Activated CD4-positive, CD25-positive, alpha-beta regulatory T cell treated with anti-CD3 and anti-CD28 coated beads, Interleukin-2, amount 50 U/mL, for 72 hours (primary cell): ENCODE measurements at regions not wholly inside any gene's neighbourhood (a gene's known extent, or its start where the extent isn't known, plus 50 kb on each side); places are given as distances from the start of the nearest gene placed in this dataset.

Experiments used
- DNase-seq: peaks from one replicate; pipeline ENCODE4 v3.0.0; 2021

DNA sequence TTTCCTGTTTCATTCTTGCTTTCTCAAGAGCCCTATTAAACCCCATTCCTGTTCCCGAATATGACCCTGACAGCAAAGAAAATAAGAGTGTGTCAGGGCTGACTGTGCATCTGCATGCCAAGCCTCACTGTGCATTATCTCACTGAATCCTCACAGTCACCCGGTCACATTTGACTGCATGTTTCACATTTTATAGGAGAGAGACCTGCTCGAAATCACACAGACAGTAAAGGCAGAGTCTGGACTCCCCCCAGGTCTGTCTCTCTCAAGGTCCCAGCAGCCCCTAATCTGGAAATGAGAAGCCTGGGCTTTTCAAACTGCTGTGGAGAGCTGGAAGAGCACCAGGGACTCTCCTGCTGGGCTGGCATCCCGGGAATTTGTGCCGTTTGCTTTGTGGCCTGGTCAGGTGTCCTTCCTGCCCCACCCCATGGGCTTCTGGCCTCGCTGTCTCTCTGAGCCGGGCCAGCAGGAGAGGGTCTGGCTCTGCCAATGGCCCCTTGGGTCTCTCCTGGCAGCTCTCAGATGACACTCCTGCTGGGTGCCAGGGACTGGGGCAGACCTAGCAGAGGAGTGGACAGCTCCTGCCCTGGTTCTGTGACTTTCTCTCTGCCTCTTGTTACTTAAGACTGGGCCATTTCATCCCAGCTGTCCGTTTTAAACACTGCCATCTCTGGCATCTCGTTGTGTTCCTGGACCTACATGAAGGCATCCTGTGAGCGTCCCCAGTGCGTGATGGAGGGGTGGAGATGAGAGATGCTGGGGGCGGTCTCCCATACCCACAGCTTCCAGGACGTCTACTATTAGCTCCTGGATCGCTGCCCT, 173.6 kb downstream of the ARHGAP12 start:
- no peak for DNase-seq

DNA sequence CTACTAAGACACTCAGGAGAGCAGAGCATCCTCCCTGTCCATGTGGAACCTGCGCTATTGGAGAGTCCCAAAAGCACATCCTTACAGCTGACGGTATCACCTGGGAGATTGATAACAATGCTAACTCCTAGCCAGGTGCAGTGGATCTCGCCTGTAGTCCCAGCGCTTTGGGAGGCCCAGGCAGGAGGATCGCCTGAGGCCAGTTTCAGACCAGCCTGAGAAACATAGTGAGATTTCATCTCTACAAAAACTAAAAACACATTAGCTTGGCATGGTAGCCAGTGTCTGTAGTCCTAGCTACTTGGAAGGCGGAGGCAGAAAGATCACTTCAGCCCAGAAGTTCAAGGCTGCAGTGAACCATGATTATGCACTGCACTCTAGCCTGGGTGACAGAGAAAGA, 174.9 kb downstream of the ARHGAP12 start:
- no peak for DNase-seq

DNA sequence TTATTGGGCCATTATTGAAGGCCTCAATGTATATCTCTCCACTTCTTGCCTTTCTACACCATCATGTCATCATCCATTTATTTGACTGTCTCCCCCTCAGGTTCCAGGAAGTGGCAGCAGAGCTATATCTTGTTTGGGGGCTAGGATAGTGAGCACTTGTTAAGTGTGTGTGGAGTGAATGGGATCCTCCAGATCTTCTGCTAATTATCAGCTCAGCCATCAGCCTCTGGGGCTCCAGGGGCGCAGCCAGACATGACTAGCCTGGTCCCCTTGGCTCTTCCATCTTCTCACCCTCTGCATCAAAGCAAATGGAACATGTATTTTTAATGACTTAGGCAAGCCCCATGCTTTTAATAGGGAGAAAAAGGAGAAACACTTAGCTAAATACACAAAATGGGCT, 176.5 kb downstream of the ARHGAP12 start:
- DNase-seq, result no peak

DNA sequence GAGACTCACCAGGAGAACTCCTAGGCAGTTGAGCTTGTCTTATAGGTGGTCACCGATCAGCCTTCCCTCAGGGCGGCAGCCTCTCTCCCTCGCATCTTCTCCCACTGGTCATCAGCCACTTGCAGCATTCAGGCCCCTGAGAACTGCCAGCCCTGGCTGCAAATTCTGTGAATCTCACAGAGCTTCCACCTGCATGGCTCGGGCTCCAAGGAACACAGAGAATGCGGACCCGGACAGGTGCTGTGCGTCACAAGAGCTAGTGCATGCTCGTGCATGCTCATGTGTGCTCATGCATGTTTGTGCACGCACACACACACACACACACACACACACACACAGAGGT, 176.9 kb downstream of the ARHGAP12 start:
- DNase-seq, result no peak

DNA sequence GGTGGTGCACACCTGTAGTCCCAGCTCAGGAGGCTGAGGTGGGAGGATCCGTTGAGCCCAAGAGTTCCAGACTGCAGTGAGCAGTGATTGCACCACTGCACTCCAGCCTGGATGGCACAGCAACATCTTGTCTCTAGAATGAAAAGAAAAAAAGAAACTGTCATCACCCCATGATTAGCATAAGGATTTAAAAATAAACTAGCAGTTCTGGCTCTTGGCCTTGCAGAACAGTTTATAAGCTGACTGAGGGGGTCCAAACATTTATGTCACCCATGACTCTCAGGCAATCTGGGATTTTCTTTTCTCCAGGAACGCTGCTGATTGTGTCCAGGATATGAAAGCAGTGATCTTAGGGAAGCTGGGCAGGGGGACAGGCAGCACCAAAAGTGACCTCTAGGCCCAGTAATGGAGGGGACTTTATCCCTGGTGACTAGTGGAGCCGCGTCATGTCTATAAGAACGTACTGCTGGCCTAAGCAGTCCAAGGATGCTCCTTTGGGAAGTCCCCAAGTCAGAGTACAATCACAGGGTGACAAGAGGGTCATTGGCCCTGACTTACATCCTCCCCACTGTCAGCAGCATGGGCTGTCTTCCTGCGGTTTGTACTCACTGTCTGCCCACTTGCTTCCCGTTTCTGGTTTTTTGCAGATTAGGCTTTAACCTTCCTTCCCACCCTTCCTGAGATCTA, 177.4 kb downstream of the ARHGAP12 start:
- no peak for DNase-seq

- DNase-seq, result no peak
Measured at GRCh38 chr10:31749981-31750840, 178.4 kb downstream of the ARHGAP12 start.

DNA sequence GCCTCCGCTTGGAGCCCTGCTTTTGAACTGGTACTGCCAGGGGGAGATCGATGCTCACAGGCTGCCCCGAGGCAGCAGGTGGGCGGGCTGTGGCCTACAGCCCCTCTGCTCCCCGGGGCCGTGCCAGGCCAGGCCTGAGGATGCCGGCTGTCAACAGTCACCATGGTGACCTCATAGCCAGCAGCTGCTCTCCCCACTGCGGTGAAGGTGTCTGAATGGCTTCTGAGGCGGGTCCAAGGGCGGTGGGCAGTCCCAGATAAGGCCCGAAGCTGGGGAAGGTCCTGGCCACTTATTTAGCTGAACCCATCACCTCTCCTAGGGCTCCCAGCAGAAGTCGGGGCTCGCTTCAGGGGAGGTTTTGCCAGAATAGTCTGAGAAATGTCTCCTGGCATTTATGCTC, 179.3 kb downstream of the ARHGAP12 start:
- DNase-seq, result no peak

GRCh38 chr10:31745612-31746376, 182.8 kb downstream of the ARHGAP12 start:
- DNase-seq, result no peak

DNA sequence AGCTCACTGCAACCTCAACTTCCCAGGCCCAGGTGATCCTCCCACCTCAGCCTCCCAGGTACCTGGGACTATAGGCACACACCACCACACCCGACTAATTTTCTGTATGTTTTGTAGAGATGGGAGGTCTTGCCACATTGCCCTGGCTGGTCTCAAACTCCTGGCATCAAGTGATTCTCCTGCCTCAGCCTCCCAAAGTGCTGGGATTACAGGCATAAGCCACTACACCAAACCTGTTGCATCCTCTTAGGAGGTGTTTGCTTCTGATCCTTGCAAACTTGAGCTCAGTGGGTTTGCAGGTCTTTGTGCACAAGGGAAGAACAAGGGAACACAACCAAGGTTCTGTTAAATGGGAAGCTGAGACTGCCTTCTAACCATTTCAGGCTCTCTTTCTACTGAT, 184.6 kb downstream of the ARHGAP12 start:
- no peak for DNase-seq

GRCh38 chr10:31742255-31742654, 186.4 kb downstream of the ARHGAP12 start:
- DNase-seq, result no peak

DNA sequence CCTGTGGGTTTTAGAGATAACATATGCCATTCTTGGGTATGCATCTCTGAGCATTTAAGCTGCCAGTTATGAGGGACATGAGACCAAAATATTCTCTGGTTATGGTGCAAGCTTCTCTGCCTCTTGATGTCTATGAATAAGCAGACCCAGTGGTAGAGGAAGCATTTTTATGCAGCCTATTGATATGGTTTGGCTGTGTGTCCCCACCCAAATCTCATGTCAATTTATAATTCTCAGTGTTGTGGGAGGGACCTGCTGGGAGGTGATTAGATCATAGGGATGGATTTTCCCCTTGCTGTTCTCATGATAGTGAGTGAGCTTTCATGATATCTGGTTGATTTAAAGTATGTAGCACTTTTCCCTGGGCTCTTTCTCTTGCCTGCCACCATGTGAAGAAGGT, 187.2 kb downstream of the ARHGAP12 start:
- no peak for DNase-seq

- DNase-seq, result no peak
Measured at GRCh38 chr10:31739711-31740110, 188.9 kb downstream of the ARHGAP12 start.

DNA sequence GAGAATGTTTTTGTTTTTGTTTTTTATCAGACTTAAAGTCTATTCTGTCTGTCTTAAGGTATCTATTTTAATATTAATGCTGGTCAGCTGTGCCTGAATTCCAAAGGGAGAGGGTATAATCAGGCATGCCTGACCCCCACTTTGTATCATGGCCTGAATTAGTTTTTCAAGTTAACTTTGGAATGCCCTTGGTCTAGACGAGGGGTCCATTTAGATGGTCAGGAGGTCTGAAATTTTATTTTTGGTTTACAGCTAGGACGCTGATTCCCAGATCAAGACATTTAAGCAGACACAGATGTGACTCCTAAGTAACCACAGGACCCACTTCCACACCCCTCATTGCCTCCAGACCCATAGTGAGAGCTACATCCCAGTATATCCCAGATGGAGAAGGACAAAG, 189.5 kb downstream of the ARHGAP12 start:
- DNase-seq, result no peak

DNA sequence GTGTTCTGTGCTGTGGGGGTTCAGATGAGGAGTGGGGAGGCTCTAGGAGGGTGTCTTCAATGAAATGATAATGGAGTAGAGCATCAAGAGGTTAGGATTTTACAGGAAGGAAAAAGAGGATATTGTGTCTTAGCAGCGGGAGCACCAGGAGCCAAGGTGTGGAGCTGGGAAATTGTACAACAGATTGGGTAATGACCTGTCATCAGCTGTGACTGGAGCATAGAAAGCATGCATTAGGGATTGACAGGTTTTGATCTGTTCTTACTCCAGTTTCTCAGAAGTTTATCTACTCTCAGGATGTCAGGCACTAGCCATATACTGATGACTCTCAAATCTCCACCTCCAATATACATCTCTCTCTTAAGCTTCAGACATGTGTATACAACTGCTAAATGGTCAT, 196.9 kb downstream of the ARHGAP12 start:
- DNase-seq, result no peak

GRCh38 chr10:31730776-31731175, 197.9 kb downstream of the ARHGAP12 start:
- DNase-seq, result no peak

- no peak for DNase-seq
Measured at GRCh38 chr10:31728698-31729224, 199.9 kb downstream of the ARHGAP12 start.

- no peak for DNase-seq
Measured at GRCh38 chr10:31725436-31725835, 203.2 kb downstream of the ARHGAP12 start.

DNA sequence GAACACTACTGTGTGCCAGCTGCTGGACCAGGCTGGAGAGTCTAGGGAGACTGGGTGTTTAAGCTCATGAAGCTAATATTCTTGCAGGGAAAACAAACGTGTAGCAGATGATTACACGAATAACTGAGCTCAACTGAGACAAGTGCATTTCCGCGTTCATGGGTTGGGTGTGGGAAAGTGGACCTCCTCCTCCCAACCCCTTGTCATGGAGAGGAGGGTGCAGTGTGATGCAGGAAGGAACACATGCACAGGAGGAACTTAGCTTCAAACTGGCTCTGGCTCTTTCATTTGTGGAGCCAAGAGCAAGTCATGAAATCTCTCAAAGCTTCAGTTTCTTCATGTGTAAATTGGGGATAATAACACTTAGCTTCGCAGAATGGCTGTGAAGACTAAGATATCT, 204.3 kb downstream of the ARHGAP12 start:
- DNase-seq, result no peak

DNA sequence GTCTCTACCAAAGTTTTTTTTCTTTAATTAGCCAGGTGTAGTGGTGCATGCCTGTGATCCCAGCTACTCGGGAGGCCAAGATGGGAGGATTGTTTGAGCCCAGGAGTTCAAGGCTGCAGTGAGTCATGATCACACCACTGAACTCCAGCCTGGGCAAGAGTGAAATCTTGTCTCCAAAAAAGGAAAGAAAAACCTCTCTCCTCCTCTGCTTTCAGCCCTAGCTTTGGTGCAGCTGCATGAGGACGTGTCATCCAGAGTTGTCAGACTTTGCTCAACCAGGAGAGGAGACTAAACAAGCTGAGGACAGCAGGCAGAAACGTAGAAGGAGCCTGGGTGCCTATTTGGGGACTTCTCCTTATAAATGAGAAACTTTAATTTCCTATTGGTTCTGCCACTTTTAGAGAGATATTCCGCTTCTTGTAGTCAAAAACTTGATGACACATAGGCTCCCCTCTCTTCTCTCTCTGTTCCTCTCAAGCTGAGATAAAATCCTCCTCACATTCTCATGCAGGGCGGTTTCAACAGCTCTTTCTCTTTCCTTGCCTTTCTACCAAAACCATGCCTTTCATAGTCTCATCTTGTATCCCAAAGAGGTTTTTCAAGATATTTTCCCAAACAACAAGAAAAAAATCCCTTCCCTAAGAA, 205.4 kb downstream of the ARHGAP12 start:
- DNase-seq, result no peak

DNA sequence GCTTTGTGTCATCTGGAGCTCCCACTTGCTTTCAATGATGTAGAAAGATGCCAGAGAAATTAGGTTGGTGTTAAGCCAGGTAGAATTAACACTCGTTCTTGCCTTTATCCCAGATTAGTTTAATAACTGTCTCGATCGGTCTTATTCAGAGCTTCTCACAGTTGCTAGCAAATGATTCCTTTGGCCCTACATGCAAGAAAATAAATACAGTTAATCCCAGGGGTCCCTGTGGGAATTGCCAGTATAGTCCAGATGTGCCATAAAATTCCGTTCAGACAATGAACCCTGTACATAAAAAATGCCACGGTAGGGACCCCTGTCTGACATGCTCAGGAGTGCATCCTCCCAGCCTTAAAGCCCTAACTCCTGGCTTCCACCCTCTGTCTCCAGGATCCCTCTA, 207.5 kb downstream of the ARHGAP12 start:
- no peak for DNase-seq

GRCh38 chr10:31720546-31720945, 208.1 kb downstream of the ARHGAP12 start:
- no peak for DNase-seq

GRCh38 chr10:31709476-31709875, 219.2 kb downstream of the ARHGAP12 start:
- DNase-seq, result no peak
